HG03175 (cell line): ENCODE measurements at regions not wholly inside any gene's neighbourhood (a gene's known extent, or its start where the extent isn't known, plus 50 kb on each side); places are given as distances from the start of the nearest gene placed in this dataset.

Experiments used
- ATAC-seq: cut with Tn5 transposase; IDR thresholded peaks from one replicate; pipeline ENCODE4 v1.9.1; 2021; ENCODE audit warnings: mild to moderate bottlenecking, moderate library complexity; ENCODE audit not compliant: unreplicated experiment

DNA sequence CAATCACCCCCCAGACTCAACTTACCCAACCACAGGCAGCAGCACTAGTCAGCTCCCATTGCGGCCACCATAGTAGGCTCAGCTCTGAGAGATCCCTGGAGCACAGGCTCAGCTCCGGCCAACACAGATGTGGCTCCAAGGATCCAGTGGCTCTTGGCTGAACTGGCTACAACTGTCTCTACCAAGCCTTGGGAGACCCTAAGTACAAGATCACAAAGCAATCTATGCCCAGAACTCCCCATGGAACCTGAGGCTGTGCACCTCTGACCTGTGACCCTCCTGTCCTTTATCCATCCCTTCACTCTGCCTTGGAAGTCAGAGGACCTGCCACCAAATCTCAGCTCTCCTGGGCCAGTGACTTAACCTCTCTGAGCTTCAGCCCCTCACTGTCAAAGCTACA, 61.8 kb upstream of the GJB5 start:
- no peak for ATAC-seq

DNA sequence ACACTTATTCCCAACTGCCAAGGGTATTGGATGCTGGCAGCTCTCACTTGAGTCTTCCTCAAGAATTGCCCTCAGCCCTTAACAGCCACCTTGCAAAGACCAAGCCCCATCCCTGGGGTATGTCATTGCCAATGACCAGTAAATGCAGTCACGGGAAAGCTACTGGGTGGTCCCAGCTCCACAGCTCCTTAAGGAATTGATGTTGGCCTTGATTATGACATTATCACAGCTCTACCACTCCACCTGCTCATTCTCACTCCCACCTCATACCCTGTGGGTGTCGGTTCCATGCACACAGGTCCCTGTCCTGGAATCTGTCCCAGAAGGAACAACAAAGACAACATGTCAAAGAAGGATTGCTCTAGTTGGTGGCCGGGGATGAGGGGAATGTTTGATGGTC, 60.5 kb upstream of the GJB5 start:
- no peak for ATAC-seq

GRCh38 chr1:34695580-34695979, 59.3 kb upstream of the GJB5 start:
- ATAC-seq: no peak

- ATAC-seq: no peak
Observed at GRCh38 chr1:34696230-34696629, 58.6 kb upstream of the GJB5 start.

GRCh38 chr1:34696981-34697380, 57.9 kb upstream of the GJB5 start:
- ATAC-seq: no peak

DNA sequence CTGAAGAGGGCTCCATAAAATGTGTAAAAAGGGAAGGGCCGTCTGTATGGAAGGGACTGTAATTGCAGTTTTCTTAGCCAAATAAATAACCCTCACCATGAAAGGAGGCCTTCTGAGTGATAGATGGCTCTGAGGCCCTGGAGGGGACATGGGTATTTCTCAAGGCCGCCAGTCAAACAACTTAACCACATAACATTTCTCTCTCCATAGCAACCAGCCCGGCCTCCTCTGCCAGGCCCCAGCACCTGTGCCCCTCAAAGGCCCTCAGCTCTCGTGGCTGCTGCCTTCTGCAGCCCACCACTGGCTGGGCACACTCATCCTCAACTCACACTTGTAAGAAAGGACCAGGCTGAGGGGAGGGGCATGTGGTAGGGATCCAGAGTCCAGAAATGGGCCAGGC, 57.0 kb upstream of the GJB5 start:
- ATAC-seq: no peak

GRCh38 chr1:34701326-34702060, 53.4 kb upstream of the GJB5 start:
- ATAC-seq: no peak
